Inflammatory macrophage treated with lipopolysaccharide for 1 hour (primary cell): ENCODE measurements at regions not wholly inside any gene's neighbourhood (a gene's known extent, or its start where the extent isn't known, plus 50 kb on each side); places are given as distances from the start of the nearest gene placed in this dataset.

Experiments used
- DNase-seq, 2 donors: peaks; one replicate each; pipeline ENCODE4 v3.0.0-alpha.2; 2020 to 2022

- DNase-seq = no peak
Observed at GRCh38 chr14:53793790-53794505, 162.7 kb downstream of the BMP4 start.

- no peak for DNase-seq
Observed at GRCh38 chr14:53792909-53793308, 163.7 kb downstream of the BMP4 start.

- no peak for DNase-seq
Observed at GRCh38 chr14:53790731-53791500, 165.7 kb downstream of the BMP4 start.

- DNase-seq = no peak
Observed at GRCh38 chr14:53788566-53788965, 168.1 kb downstream of the BMP4 start.

GRCh38 chr14:53786045-53786444 lies 170.6 kb downstream of the BMP4 start:
- DNase-seq = no peak

GRCh38 chr14:53784688-53785087 lies 171.9 kb downstream of the BMP4 start:
- DNase-seq = no peak

- no peak for DNase-seq
Observed at GRCh38 chr14:53783256-53783655, 173.4 kb downstream of the BMP4 start.

- no peak for DNase-seq
Observed at GRCh38 chr14:53780051-53780555, 176.5 kb downstream of the BMP4 start.

GRCh38 chr14:53779301-53779700 lies 177.3 kb downstream of the BMP4 start:
- DNase-seq = no peak

GRCh38 chr14:53778263-53778662 lies 178.4 kb downstream of the BMP4 start:
- no peak for DNase-seq

GRCh38 chr14:53772936-53773335 lies 183.7 kb downstream of the BMP4 start:
- DNase-seq = no peak

- DNase-seq = no peak
Observed at GRCh38 chr14:53767566-53767965, 189.1 kb downstream of the BMP4 start.

- DNase-seq = no peak
Observed at GRCh38 chr14:53766601-53767000, 190.0 kb downstream of the BMP4 start.

GRCh38 chr14:53766106-53766505 lies 190.5 kb downstream of the BMP4 start:
- no peak for DNase-seq

- DNase-seq = no peak
Observed at GRCh38 chr14:53764846-53765245, 191.8 kb downstream of the BMP4 start.

- no peak for DNase-seq
Observed at GRCh38 chr14:53758141-53758540, 198.5 kb downstream of the BMP4 start.

GRCh38 chr14:53757732-53758131 lies 198.9 kb downstream of the BMP4 start:
- no peak for DNase-seq

GRCh38 chr14:53751650-53752049 lies 205.0 kb downstream of the BMP4 start:
- DNase-seq = no peak

- no peak for DNase-seq
Observed at GRCh38 chr14:53748691-53749090, 207.9 kb downstream of the BMP4 start.

GRCh38 chr14:53744857-53745256 lies 211.8 kb downstream of the BMP4 start:
- no peak for DNase-seq

- DNase-seq = no peak
Observed at GRCh38 chr14:53743371-53743770, 213.3 kb downstream of the BMP4 start.

GRCh38 chr14:53742233-53742620 lies 214.4 kb downstream of the BMP4 start:
- DNase-seq = no peak

- no peak for DNase-seq
Observed at GRCh38 chr14:53741479-53742232, 215.0 kb downstream of the BMP4 start.

- no peak for DNase-seq
Observed at GRCh38 chr14:53740570-53740969, 216.1 kb downstream of the BMP4 start.
